ENCODE measurements at regions not wholly inside any gene's neighbourhood (a gene's known extent, or its start where the extent isn't known, plus 50 kb on each side); places are given as distances from the start of the nearest gene placed in this dataset.

GRCh38 chr11:21761000-21761399 is 431.9 kb upstream of the ANO5 start:
- H3K4me3 ChIP-seq = no peak overlapping the region
- H3K27me3 ChIP-seq (replicated peaks; ENCODE audit: insufficient read depth) = no peaks in the 10 kb centered on the region
- DNase-seq (ENCODE audit: low spot score) (no peak), ATAC-seq (ENCODE audit: insufficient number of reproducible peaks, low FRiP score, low read depth) (no peak)
- H3K36me3 ChIP-seq = no peaks in the 10 kb centered on the region
- H3K27ac ChIP-seq = no peak overlapping the region
- no peak for TF ChIP-seq CTCF (IDR thresholded peaks at IDR 0.05)
- H3K9me3 ChIP-seq = no peaks in the 10 kb centered on the region
- H3K4me1 ChIP-seq (ENCODE audit: control insufficient read depth in 1 of 2, low read depth in 2 of 2) = no peaks in the 10 kb centered on the region

GRCh38 chr11:21768388-21768787 is 424.5 kb upstream of the ANO5 start:
- no peak for DNase-seq (ENCODE audit: low spot score)
- no peak for TF ChIP-seq CTCF (IDR thresholded peaks at IDR 0.05)
- Histone ChIP-seq H3K4me3 (no peak overlapping the region), H3K36me3 (no peaks in the 10 kb centered on the region), H3K27ac (no peak overlapping the region), H3K4me1 (ENCODE audit: control insufficient read depth in 1 of 2, low read depth in 2 of 2) (peaks cover 5 to 6% of the 10 kb centered on the region in 2 donors), H3K9me3 (no peaks in the 10 kb centered on the region), H3K27me3 (replicated peaks; ENCODE audit: insufficient read depth) (no peaks in the 10 kb centered on the region)
- no peak for ATAC-seq (ENCODE audit: insufficient number of reproducible peaks, low FRiP score, low read depth)

GRCh38 chr11:21769188-21769587 is 423.7 kb upstream of the ANO5 start:
- no peak overlapping the region for H3K27ac ChIP-seq
- H3K9me3 ChIP-seq = no peaks in the 10 kb centered on the region
- H3K27me3 ChIP-seq (replicated peaks; ENCODE audit: insufficient read depth) = no peaks in the 10 kb centered on the region
- H3K36me3 ChIP-seq = no peaks in the 10 kb centered on the region
- DNase-seq (ENCODE audit: low spot score) (no peak), ATAC-seq (ENCODE audit: insufficient number of reproducible peaks, low FRiP score, low read depth) (no peak)
- no peak overlapping the region for H3K4me3 ChIP-seq
- peaks cover 5 to 6% of the 10 kb centered on the region in 2 donors for H3K4me1 ChIP-seq (ENCODE audit: control insufficient read depth in 1 of 2, low read depth in 2 of 2)
- no peak for TF ChIP-seq CTCF (IDR thresholded peaks at IDR 0.05)

- peaks cover 7 to 11% of the 10 kb centered on the region in 2 donors for H3K4me1 ChIP-seq (ENCODE audit: control insufficient read depth in 1 of 2, low read depth in 2 of 2)
- no peak for TF ChIP-seq CTCF (IDR thresholded peaks at IDR 0.05)
- no peaks in the 10 kb centered on the region for H3K9me3 ChIP-seq
- no peak overlapping the region for H3K27ac ChIP-seq
- H3K4me3 ChIP-seq = no peak overlapping the region
- no peaks in the 10 kb centered on the region for H3K27me3 ChIP-seq (replicated peaks; ENCODE audit: insufficient read depth)
- ATAC-seq (ENCODE audit: insufficient number of reproducible peaks, low FRiP score, low read depth) (peak; percentile 63), DNase-seq (ENCODE audit: low spot score) (no peak)
- H3K36me3 ChIP-seq = no peaks in the 10 kb centered on the region
Observed at GRCh38 chr11:21771097-21771496, 421.8 kb upstream of the ANO5 start.

DNA sequence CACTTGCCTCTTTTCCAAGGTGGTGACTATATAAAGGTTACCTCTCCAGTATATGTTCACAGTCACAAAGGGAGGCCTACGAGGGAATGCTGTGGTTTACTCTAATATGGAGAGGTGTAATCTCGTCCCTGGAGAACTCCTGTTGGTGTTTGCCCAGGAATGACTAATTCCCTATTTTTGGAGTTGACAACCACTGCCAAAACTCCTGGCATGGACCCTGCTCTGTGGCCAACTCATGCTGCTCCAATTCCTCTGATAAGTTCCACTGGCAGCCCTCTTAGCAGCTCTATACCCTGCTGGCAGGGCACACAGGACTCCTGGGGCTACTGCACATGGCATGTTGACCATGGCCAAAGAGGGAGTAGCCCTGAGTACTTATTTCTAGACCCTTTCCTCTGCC is 418.7 kb upstream of the ANO5 start:
- H3K9me3 ChIP-seq = no peaks in the 10 kb centered on the region
- TF ChIP-seq CTCF (IDR thresholded peaks at IDR 0.05) = no peak
- H3K27ac ChIP-seq = peak overlapping the region in 1 of 2 donors; percentile 46
- H3K27me3 ChIP-seq (replicated peaks; ENCODE audit: insufficient read depth) = no peaks in the 10 kb centered on the region
- DNase-seq (ENCODE audit: low spot score) (no peak), ATAC-seq (ENCODE audit: insufficient number of reproducible peaks, low FRiP score, low read depth) (peak; percentile 80)
- no peaks in the 10 kb centered on the region for H3K36me3 ChIP-seq
- H3K4me3 ChIP-seq = no peak overlapping the region
- peaks cover 7 to 11% of the 10 kb centered on the region in 2 donors for H3K4me1 ChIP-seq (ENCODE audit: control insufficient read depth in 1 of 2, low read depth in 2 of 2)

Data from thoracic aorta (tissue), 2 donors.